ENCODE measurements at regions not wholly inside any gene's neighbourhood (a gene's known extent, or its start where the extent isn't known, plus 50 kb on each side); places are given as distances from the start of the nearest gene placed in this dataset.

- TF ChIP-seq CTCF (IDR thresholded peaks at IDR 0.05) (no peak), EP300 (IDR thresholded peaks at IDR 0.05) (no peak), POLR2A (IDR thresholded peaks at IDR 0.05) (no peak), POLR2AphosphoS5 (IDR thresholded peaks at IDR 0.05) (no peak)
These were observed 290.2 kb downstream of the HLX start for GRCh38 chr1:221169447-221169889.

Data from upper lobe of left lung (tissue), 4 donors.